GM21576 (cell line): ENCODE measurements at regions not wholly inside any gene's neighbourhood (a gene's known extent, or its start where the extent isn't known, plus 50 kb on each side); places are given as distances from the start of the nearest gene placed in this dataset.
"Not testable (repeated sequence)": the region's sequence is repeated elsewhere in the genome, so short reads cannot be mapped to it uniquely, and the experiment has no call there.

Experiments
- ATAC-seq: cut with Tn5 transposase; IDR thresholded peaks from one replicate; pipeline ENCODE4 v1.9.1; 2021; ENCODE audit warnings: mild to moderate bottlenecking, moderate library complexity; ENCODE audit not compliant: unreplicated experiment

GRCh38 chr6:132142768-132143167 lies 191.6 kb upstream of the CCN2 start:
- no peak for ATAC-seq

GRCh38 chr6:132142308-132142707 lies 191.1 kb upstream of the CCN2 start:
- no peak for ATAC-seq

- ATAC-seq = no peak
Observed at GRCh38 chr6:132140189-132140588, 189.0 kb upstream of the CCN2 start.

DNA sequence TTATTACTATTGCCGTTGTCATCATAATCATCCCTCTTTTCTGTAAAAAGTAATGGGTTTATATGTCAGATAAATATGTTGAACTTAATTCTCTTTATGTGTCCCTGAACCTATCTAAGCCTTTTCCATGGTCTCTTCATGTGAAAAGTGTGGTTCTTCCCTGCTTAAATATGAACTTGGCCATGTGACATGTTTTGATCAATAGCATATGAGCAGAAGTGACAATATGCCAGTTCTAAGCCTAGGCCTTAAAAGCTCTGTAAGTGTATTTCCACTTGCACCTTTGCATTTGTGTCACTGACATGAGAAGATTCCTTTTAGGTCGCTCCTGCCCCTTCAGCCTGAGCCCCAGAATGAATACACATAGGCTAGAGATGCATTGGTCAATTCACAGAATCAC lies 188.4 kb upstream of the CCN2 start:
- no peak for ATAC-seq

DNA sequence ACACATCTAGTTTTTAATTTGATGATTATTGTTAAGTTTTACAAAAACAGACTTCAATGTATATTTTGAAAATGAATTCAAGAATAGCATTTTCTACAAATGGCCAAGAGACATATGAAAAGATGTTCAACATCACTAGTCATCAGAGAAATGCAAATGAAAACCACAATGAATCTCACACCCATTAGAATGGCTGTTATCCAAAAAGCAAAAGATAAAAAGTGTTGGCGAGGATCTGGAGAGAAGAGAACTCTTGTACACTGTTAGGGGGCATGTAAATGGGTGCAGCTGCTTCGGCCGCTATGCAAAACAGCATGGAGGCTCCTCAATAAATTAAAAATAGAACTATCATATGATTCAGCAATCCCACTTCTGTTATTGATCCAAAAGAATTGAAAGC lies 185.8 kb upstream of the CCN2 start:
- no peak for ATAC-seq

DNA sequence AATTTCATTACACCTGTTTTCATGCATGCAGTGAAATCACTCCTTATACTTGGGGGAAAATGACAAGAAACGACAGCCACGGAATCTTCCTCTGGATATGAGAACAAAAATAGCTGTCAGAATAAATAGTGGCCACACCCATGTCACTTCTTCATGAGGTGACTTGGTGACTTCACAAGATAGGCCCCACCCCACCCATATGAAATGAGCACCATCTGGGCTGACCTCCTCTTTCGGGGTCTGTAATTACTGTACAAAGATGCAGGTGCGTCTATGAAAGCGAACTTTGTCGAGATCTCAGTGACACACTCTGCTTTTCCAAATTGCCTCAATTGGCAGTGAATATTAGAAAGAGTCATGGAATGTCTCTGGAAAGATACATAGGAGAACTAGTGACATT lies 184.2 kb upstream of the CCN2 start:
- ATAC-seq = no peak

- no peak for ATAC-seq
Observed at GRCh38 chr6:132133736-132134445, 182.7 kb upstream of the CCN2 start.

GRCh38 chr6:132132924-132133639 lies 181.9 kb upstream of the CCN2 start:
- ATAC-seq = no peak

GRCh38 chr6:132132422-132132821 lies 181.2 kb upstream of the CCN2 start:
- no peak for ATAC-seq

DNA sequence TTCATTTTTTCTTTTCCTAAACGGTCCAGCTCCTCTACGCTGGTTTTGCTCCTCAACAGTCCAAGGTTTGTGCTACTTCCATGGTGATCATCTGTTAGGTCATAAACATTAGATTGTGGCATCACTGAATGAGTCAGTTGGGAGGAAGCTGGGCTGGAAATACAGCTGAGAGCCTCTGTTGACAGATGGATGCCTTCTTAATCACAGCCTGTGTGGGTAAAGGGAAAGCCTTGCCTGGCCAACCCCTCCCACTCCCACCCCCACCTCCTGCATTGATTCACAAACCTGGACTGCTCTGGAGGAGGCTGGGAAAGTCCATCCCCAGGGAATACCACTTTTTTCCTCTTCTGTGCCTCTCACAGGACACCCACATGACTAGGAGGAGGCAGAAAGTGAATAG lies 180.6 kb upstream of the CCN2 start:
- ATAC-seq = no peak

DNA sequence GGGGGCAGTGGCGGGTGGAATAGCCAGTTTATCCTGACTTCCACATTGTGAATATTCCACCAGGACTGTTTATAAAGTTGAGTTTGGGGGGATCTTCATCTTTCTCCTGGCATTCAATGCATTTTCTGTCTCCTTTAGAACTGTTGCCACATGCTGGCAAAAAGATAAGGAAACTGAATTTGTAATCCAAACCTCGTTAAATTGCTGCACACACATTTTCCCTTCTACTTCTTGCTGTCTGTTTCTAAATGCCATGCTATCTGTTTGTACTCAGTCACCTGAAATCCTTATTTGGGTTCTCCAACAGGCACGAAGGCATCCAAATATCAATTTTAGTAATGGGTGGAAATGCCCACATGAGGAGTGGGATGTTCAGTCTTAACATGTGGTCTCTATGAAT lies 180.2 kb upstream of the CCN2 start:
- ATAC-seq = no peak

- ATAC-seq = no peak
Observed at GRCh38 chr6:132130626-132131298, 179.6 kb upstream of the CCN2 start.

DNA sequence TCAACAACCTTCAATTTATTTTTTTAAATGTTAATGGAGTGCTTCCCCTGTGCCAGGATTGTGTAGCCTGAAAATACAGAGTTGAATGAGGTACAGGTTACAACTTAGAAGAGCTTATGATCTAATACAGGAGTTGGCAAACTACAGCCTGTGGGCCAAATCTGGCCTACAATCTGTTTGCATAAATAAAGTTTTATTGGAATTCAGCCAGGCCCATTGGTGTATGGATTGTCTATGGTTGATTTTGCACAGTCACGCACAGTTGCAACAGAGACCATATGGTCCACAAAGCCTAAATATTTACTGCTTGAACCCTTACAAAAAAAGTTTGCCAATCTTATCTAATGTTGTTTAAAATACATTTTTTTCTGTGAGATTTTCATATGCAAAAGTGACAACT lies 177.3 kb upstream of the CCN2 start:
- no peak for ATAC-seq

DNA sequence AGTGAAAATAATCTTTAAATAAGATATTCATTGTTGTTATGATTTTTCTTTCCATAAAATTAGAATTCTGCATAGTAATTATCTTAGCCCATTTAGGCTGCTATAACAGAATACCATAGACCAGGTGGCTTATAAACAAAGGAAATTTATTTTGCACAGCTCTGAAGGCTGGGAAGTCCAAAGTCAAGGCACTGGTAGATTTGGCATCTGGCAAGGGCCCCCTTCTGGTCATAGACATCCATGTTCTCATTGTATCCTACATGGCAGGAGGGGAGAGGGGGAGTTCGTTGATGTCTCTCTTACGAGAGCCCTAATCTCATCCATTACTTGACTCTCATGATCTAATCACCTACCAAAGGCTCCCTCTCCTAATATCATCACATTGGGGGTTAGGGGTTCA lies 175.0 kb upstream of the CCN2 start:
- ATAC-seq = no peak

DNA sequence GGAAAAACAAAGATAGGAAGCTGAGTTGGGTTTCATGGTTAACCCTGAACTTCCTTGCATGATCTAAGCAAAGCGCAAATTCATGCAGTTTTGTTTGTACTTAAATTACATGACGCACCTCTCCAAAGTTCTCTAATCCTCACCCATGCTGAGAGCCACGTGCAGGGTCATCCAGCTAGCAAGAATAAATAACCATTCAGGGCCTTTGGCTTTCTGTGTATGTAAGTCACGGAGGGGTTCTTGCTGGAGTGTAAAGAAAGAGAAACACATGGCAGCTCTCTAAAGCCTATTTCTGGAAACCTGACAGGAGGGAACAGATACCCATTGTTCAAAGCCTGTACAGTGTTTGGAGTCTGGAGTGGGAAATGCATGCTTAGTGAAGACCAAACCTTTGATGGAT lies 171.7 kb upstream of the CCN2 start:
- no peak for ATAC-seq

- ATAC-seq = no peak
Observed at GRCh38 chr6:132122176-132122575, 171.0 kb upstream of the CCN2 start.

- ATAC-seq = no peak
Observed at GRCh38 chr6:132118144-132118543, 167.0 kb upstream of the CCN2 start.

- ATAC-seq = no peak
Observed at GRCh38 chr6:132115714-132116366, 164.7 kb upstream of the CCN2 start.

GRCh38 chr6:132114201-132114825 lies 163.1 kb upstream of the CCN2 start:
- ATAC-seq = no peak

- ATAC-seq = not testable (repeated sequence)
Observed at GRCh38 chr6:132109752-132110151, 158.6 kb upstream of the CCN2 start.

GRCh38 chr6:132107896-132108295 lies 156.7 kb upstream of the CCN2 start:
- ATAC-seq = no peak
